ENCODE measurements at regions not wholly inside any gene's neighbourhood (a gene's known extent, or its start where the extent isn't known, plus 50 kb on each side); places are given as distances from the start of the nearest gene placed in this dataset.
"Not testable (repeated sequence)": the region's sequence is repeated elsewhere in the genome, so short reads cannot be mapped to it uniquely, and the experiment has no call there.

DNA sequence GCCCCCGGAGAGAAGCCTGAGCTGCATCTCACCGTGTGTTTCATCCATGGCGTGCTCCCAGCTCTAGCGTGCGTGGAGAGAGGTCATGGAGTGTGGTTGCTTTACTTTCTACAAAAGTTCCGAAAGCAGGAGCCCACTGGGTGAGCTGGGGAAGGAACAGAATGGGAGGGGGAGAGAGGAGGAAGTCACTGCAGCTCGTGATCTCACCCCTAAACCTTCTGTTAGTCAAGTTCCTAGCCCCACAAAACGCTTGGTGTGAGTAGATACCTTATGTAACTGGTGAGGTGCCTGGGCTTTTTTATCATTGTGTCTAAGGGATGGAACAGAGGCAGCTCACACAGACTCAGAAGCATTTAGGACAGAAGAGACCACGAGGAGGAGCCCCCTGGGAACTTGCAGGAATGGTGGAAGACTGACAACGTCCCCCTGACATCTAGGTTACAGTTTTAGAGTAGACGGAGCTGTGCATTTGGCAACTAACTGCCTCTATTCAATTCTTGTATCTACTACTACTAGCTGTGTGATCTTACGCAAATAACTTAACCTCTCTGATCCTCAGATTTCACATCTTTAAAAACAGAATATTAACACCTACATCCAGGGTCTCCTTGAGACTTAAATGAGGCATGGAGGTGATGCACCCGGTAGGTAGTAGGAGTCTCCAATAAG, 123.3 kb downstream of the ARL4C start:
- no peak for DNase-seq

DNA sequence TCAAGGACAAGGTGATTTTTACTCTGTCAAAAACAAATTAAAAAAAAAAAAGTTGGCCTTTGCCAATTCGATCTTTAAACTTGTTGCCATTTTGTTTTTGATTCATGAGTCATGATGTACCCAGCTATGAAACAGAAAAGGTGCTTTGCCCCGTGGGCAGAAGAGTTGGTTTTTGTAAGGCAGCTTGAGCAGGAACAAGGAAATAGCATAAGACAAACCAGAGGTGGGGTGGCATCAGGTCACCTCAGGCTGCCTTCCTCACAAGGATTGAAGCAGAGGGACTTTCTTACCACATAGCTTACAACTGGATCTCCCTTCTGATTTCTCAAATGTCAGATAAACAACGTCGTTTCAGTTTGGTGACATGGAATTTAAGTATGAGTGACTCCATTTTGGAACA, 123.8 kb downstream of the ARL4C start:
- DNase-seq: no peak

DNA sequence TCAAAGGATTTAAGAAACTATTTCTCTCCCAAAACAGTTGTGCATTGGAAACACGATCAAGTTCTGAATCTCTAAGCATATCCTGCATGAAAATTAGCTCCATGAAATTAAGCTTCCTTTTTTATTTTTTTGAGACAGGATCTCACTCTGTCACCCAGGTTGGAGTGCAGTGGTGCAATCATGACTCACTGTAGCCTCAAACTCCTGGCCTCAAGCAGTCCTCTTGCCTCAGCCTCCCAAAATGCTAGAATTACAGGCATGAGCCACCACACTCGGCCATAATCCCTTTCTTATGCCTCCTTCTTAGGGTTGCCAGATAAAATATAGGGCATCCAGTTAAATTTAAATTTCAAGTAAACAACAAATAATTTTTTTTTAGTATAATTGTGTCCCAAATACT, 124.4 kb downstream of the ARL4C start:
- no peak for DNase-seq

DNA sequence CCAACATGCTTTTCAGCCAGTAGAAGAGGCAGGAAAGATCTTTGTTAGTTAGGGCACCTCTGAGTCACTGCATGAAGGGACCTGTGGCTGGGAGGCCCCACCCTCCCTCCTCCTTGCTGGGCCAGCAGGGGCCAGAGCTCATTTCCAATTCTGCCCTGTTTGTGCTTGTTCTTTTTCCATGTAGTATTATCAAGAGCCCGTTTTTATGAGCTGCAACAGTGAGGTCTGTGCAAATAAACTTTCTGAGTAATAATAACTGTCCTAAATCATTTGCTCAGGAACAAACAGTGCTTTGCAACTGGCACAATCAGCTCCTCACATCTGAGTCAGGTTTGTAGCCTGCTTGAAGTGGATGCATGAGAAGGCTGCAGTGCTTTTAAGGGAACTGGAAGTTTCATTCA, 128.0 kb downstream of the ARL4C start:
- DNase-seq: peak; percentile 37

DNA sequence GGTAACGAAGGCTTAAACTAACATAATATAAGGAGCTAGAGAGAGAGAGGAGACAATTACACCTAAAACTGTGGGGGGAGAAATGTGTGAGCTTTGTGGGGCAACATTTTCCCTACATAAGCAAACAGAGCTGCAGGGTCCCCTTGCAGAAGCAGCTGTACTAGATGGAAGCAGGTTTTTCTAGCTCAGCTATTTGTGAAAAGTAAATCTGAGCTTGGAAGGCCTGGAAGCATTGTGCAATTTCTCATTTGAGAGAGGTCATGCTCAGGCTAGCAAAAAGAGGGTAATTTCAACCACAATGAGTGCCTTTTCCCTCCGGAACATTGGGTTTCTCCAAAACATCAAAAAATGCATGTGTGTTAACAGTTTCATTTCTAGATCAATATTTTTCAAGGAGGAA, 130.0 kb downstream of the ARL4C start:
- no peak for DNase-seq

DNA sequence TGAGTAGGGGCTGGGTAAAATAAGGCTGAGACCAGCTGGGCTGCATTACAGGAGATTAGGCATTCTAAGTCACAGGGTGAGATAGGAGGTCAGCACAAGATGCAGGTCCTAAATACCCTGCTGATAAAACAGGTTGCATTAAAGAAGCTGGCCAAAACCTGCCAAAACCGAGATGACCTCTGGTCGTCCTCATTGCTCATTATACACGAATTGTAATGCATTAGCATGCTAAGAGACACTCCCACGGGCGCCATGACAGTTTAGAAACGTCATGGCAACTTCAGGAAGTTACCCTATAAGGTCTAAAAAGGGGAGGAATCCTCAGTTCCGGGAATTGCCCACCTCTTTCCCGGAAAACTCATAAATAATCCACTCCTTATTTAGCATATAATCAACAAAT, 132.2 kb downstream of the ARL4C start:
- no peak for DNase-seq

DNA sequence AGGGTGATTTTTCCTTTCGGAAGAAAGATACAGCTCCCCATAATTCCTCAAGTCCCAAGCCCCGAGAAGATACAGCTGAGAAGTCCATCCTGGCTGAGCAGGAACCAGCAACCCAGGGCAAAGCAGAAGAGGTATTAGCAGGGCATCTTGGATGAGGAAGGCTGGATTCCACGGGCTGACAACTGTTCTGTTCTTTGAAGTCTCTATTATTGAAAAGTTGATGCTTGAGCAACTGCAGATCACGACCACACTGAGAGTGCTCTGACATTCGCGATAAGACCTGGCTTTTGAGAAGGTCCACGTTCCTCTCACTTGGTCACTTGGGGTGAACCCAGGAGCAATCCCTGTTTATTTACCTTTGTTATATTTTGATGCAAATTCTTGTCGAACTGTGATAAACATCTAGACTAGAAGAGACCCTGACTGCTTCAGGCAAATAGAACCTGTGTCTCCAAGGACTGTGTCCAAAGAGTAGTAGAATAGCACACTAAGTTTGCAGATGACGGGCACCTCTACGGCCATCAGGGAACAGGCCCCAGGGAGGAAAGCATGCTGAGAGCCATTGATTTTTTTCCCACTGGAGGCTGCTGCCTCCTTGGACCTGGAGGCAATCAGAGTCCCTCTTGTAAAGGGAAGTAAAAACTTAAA, 133.1 kb downstream of the ARL4C start:
- peak; percentile 11 for DNase-seq

DNA sequence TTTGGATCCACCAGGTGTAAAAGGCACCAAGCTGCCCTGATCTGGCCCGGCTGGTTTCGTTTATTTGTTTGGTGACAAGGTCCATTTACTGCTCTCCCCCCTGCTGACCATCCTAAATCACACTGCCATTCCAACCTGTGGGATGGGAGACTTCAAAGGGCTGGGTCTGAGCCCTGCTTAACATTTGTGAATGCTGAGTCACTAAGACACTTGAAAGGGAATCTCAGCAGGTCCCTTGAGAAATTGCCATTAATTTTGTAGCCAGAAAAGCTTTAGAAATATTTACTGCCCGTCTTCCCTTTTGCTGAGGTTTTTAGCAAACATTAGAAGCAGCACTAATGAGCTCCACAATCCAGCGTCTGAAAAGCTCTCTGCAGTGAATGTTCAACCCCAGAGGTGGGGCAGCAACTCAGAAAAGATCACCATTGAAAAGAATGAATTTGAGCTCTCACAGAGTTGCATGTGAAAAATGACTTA, 133.8 kb downstream of the ARL4C start:
- peak; percentile 81 for DNase-seq

DNA sequence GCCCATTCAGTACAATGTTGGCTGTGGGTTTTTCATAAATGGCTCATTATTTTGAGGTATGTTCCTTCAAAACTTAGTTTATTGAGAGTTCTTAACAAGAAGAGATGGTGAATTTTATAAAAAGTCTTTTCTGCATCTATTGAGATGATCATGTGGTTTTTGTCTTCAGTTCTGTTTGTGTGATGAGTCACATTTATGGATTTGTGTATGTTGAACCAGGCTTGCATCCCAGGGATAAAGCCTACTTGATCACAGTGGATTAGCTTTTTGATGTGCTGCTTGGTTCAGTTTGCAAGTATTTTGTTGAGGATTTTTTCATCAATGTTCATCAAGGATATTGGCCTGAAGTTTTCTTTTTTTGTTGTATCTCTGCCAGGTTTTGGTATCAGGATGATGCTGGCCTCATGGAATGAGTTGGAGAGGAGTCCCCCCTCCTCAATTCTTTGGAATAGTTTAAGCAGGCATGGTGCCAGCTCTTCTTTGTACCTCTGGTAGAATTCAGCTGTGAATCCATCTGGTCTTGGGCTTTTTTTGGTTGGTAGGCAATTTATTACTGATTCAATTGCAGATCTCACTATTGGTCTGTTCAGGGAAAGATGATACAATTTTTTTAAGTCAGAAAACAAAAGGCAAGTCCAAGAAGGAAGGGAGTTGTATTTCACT, 136.4 kb downstream of the ARL4C start:
- peak; percentile 50 for DNase-seq

DNA sequence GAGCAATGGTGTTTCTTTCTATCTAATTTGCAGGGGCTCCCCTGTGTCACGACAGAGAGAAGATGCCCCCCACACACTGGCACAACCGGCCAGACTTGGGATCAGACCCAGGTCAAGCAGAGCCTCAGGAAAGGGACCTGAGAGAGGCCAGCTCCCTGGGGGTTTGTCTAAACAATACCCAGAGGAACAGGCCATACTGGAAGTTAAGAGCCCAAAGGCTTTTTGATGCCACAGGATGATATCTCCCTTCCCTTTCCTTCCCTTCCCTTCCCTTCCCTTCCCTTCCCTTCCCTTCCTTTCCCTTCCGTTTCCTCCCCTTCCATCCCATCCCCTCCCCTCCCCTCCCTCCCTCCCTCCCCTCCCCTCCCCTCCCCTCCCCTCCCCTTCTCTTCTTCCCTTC, 139.2 kb downstream of the ARL4C start:
- no peak for DNase-seq

DNA sequence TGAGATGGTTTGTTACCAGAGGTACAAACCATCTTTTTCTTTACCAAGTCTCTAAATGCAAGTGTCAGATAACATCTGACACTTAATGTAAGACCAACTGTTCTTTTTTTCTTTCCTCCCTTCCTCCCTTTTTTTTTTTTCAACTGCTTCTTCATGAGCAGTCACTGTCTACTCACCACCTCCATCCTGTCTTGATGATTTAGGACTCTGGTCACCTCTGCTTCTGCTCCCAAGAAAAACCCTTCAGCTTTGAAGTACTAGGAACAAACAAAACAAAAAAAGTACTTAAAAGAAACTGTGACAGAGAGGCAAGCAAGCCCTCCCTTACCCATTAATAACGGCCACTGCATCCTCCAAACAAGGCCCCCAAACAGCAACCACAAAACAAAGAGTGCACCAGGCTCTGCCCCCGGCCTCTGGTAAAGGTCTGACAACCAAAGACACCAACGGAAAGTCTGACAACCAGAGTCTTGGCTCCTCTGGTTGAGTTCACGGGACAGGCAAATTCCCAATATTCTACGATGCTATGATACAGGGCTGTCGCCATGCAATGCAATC, 141.0 kb downstream of the ARL4C start:
- DNase-seq: no peak

DNA sequence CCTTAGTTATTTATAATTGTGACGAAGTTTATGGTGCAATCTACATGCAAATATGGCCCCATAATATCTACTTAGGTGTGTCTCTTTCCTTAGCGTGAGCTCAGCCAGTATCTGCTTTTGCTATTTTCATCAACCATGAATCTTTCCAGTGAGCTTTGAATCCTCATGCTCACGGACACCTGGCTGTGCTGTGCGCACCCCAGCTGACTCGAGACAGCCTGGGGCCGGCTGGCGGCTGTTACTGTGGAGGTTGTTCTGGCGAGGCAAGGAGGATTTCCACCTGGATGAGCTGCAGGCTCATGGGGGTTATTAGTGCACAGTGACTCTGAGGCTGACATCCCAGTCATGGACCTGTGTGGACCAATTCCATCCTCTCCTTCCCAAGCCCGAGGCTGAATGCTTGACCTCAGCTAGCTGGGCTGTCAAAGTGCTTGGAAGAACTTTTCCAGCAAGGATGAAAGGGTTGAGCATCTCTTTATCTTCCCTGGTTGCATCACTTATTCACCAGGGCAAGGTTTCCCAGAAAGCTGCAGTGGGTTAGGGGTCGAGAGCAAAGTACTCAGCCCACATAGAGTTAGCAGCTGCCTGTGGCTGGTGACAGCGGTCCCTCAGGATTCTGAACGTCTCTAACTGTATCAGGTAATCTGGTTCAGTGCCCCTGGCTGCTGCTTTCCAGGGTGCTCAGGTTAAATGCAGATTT, 141.7 kb downstream of the ARL4C start:
- DNase-seq: no peak

DNA sequence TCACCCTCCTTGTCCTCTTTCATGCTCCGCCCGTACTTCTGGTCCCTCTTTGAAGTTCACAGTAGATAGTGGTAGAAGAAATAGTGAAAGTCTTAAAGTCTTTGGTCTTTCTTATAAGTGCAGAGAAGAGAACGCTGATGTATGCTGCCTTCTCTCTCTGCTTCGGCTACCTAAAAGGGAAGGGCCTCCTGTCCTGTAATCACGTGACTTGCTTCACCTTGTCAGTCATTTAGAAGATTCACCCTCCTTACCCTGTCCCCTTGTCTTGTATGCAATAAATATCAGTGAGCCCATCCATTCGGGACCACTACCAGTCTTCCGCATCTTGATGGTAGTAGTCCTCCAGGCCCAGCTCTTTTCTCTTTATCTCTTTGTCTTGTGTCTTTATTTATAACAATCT, 144.6 kb downstream of the ARL4C start:
- no peak for DNase-seq

DNA sequence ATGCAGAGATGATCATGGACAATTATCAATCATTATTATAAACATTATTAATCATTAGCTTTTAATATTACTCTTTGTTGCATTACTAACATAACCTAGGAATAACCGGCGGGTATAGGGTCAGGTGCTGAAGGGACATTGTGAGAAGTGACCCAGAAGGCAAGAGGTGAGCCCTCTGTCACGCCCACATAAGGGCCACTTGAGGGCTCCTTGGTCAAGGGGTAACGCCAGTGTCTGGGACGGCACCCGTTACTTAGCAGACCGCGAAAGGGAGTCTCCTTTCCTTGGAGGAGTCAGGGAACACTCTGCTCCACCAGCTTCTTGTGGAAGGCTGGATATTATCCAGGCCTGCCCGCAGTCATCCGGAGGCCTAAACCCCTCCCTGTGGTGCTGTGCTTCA, 145.0 kb downstream of the ARL4C start:
- DNase-seq: not testable (repeated sequence)

DNA sequence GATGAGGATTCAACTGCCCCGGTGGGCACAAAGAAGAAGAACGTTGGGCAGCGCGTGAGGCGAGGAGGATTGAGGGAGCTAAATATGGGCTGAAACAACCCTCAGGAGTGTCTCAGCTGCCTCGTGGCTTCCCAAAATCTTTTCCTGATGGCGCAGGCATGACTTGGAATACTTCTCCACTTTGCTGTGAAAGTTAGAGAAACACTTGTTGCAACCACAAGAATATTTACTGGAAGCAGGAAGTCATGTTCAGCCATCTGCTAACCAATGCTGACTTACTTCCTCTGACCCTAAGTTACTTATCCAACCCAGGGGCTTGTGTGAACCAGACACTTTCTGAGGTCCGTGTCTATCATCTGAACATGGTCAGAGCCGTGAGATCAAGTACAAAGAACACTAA, 148.8 kb downstream of the ARL4C start:
- DNase-seq: no peak

DNA sequence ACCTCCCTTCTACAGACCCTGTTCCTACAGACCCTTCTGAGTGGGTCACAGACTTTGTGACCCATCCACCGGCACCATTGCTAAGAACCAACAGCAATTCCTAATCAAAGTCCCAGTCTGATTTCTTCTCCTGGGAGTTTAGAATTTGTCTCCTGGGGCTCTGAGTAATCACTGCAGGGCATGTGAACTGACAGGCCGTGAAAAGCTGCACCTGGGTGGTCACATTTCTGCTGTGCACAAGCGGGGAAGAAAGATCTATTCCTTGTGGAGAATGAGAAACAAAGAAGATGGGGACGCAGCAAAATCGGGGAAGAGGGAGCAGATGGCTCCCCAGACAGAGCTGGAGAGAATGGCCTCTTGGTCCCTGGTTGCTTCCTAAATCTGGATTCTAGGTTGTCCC, 151.0 kb downstream of the ARL4C start:
- no peak for DNase-seq

DNA sequence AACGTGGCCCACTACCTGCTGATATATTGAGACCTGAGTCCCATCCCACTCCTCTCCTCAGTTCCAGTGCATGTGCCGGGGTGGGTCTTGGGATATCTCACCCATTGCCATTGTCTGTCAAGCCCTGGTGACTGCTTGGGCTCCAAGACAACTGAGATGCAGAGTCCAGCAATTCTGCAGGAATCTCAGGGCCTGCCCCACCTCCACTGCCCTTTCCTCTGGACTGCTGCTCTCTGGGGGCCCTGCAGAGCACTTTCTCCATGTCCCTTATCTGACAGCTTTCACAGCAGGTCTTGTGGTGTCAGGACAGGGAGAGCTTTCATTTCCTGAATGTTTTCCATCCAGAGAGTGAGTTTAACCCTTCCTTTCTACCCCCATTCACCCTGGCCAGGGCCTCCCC, 152.9 kb downstream of the ARL4C start:
- DNase-seq: no peak

DNA sequence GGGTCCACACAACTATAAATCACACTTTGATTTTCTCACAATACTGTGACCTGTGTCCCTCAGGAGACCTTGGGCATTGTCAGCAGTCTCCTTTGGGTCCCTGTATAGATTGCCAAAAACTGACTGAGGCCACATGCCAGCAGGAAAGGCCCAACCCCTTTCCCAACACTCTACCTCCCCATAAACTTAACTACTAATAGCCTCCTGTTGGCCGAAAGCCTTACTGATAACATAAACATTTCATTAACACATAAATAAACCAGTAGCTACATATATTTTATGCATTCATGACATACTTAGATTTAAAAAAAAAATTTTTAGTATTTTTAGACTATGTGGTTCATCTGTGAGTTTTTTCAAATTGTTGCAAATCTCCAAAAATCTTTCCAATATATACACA, 153.5 kb downstream of the ARL4C start:
- no peak for DNase-seq

DNA sequence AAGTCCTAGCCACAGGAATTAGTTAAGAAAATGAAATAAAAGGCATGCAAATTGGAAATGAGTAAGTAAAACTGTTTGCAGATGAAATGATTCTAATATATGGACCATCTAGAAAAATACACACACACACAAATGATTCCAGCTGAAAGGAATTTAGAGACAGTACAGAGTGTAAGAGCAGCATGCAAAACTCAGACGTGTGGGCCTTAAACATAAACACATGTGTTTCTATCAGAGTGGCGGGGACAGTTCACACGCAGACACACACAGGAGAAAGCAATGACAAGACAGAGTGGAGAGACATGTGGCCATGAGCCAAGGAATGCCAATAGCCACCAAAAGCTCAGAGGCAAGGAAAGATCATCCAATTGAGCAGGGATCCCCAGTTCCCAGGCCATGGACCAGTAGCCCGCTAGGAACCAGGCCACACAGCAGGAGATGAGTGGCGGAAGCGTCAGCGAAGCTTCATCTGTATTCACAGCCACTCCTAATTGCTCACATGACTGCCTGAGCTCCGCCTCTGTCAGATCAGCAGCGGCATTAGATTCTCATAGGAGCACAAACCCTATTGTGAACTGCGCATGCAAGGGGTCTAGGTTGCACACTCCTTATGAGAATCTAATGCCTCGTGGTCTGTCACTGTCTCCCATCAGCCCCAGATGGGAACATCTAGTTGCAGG, 155.4 kb downstream of the ARL4C start:
- no peak for DNase-seq

DNA sequence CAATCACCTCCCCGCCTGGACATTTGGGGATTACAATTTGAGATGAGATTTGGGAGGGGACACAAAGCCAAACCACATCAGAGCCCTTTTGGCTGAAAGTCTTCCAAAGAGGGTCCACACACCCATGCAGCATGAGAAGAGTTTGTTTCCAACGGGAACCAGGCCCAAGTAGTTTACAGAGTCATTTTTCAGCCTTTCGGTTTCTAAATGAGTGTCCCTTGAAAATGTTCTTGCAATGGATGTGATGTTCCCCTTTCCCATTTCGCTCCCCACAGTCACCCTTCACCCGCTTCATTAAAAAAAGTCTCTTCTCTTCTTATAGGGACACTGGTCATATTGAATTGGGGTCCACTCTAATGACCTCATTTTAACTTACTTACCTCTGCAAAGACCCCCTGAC, 157.4 kb downstream of the ARL4C start:
- DNase-seq: no peak

DNA sequence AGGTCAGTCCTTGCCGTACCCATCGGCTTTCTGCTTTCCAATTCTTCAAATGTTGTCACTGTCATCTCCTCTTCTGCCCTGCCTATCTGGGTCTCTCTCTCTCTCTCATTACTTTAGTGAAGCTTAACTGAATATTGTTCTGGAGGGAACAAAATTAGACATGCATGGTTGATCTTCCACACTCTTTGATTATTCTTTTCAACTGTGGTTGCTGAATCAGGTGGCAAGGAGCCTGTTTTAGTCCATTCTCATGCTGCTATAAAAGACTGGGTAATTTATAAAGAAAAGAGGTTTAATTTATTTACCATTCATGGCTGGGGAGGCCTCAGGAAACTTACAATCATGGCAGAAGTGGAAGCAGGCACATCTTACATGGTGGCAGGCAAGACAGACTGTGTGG, 157.9 kb downstream of the ARL4C start:
- DNase-seq: no peak

DNA sequence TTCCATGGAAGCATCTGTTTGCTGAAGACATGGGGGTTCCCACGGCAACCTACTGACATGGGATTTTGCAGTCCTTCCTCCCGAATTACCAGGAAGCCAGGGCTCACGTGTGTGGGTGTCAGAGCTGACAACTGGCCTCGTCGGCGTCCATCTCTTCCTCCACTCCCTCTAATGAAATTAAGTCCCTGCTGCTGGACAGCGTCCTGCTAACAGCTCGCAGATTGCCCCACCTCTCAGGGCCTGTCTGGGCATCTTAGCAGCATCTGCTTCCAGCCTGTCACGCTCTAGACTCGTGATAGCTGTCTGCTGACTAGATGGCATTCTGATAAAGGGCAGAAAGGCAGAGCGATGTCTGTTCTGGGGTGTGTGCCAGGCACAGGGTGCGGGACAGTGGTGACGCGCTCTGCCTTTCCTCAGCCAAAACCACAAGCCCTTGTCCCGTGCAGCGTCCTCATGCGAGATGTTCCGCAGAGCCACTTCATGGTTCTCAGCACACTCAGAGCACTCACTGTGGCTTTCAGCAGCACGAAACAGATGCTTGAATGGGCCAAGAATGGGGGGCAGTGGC, 161.1 kb downstream of the ARL4C start:
- peak; percentile 47 for DNase-seq

DNA sequence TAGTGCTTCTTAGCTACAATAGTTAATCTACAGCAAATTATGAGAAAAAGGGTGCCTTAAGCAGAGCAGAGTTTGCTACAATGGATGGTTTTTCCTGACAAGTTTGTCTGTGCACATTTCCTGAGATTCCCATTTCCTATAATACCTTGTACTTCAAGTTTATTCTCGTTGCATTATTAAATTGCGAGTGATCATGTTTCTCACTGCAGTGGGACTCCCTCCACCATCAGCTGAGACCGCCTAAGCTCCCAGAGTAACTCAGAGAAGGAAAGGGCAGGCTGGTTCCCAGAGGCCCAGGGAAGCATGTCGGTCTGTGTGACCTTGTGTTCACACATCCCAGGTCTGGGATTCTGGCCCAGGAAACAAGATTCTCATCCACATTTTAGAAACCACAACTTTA, 162.1 kb downstream of the ARL4C start:
- no peak for DNase-seq

Measured in DMS53 (cell line).